Upper lobe of left lung (tissue), 4 donors: ENCODE measurements at regions not wholly inside any gene's neighbourhood (a gene's known extent, or its start where the extent isn't known, plus 50 kb on each side); places are given as distances from the start of the nearest gene placed in this dataset.
"Not testable (repeated sequence)": the region's sequence is repeated elsewhere in the genome, so short reads cannot be mapped to it uniquely, and the experiment has no call there.

Source experiments
- CTCF ChIP-seq, 6 experiments: fragments of 450-650 bp in 4 of 6; fragments of 200-600 bp in 2 of 6; sonication (generic) in 2 of 6; IDR thresholded peaks; one replicate each; pipeline ENCODE4 v1.5.1; 2016 to 2019; ENCODE audit warnings: antibody characterized with exemption in 6 of 6
- POLR2A ChIP-seq, 4 donors: fragments of 450-650 bp; IDR thresholded peaks; one replicate each; pipeline ENCODE4 v1.5.1; 2016 to 2017; ENCODE audit warnings: antibody characterized with exemption in 4 of 4, mild to moderate bottlenecking in 2 of 4

GRCh38 chr10:106015369-106016199 lies 1148.9 kb downstream of the SORCS1 start:
- TF ChIP-seq POLR2A, CTCF (IDR thresholded peaks at IDR 0.05): not testable (repeated sequence)
